A549 (cell line): ENCODE measurements at regions not wholly inside any gene's neighbourhood (a gene's known extent, or its start where the extent isn't known, plus 50 kb on each side); places are given as distances from the start of the nearest gene placed in this dataset.

ENCODE experiments used
- EHMT2 ChIP-seq: fragments of 200-600 bp; sonication (generic); IDR thresholded peaks from 2 replicates; pipeline ENCODE4 v1.6.1; 2016; ENCODE audit warnings: antibody characterized with exemption, low read depth, mild to moderate bottlenecking, moderate library complexity
- POLR2A ChIP-seq: IDR thresholded peaks from 2 replicates; pipeline ENCODE4 v1.6.1; 2012; ENCODE audit warnings: mild to moderate bottlenecking, low read length
- RAD21 ChIP-seq, 2 experiments: fragments of >200 bp in 1 of 2; sonication (Bioruptor Twin) in 1 of 2; formaldehyde crosslinking in 1 of 2; IDR thresholded peaks in 1 of 2; conservative IDR thresholded peaks in 1 of 2; 2 replicates in 1 of 2; 3 replicates in 1 of 2; pipeline ENCODE4 v1.6.1; 2012 to 2018; ENCODE audit warnings: inconsistent platforms in 1 of 2
- TF ChIP-seq, protein P1 (sequence below): fragments of 200-600 bp; sonication (generic); IDR thresholded peaks from 2 replicates; pipeline ENCODE4 v1.6.1; 2016; ENCODE audit warnings: antibody characterized with exemption, mild to moderate bottlenecking, moderate library complexity
- TF ChIP-seq, protein P2 (sequence below): fragments of >200 bp; sonication (Bioruptor Twin); formaldehyde crosslinking; IDR thresholded peaks from 3 replicates; pipeline ENCODE4 v1.5.1; 2016
- TF ChIP-seq, protein P3 (sequence below): IDR thresholded peaks from 2 replicates; pipeline ENCODE4 v1.6.1; 2012

DNA sequence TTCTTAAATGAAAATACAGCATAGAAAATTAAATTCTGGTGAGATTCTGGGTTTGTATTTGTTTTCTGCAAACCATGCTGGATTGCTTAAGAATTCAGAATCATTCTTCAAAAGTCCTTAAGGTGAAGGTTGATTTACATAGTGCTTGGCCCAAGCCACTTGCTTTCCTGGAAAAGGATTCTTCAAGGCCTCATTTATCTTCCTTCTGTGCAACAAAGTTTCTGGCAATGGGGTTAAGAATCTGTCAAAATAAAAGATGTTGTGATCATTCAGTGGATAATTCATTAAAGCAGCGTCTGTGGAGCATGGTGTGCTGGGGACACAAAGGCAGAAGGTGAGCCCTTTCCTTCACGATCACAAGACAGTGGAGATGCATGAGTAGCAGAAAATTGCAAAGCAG, 351.9 kb downstream of the GALR1 start:
- TF ChIP-seq POLR2A = no peak
- no peak for TF ChIP-seq EHMT2
- TF ChIP-seq, protein P1, sequence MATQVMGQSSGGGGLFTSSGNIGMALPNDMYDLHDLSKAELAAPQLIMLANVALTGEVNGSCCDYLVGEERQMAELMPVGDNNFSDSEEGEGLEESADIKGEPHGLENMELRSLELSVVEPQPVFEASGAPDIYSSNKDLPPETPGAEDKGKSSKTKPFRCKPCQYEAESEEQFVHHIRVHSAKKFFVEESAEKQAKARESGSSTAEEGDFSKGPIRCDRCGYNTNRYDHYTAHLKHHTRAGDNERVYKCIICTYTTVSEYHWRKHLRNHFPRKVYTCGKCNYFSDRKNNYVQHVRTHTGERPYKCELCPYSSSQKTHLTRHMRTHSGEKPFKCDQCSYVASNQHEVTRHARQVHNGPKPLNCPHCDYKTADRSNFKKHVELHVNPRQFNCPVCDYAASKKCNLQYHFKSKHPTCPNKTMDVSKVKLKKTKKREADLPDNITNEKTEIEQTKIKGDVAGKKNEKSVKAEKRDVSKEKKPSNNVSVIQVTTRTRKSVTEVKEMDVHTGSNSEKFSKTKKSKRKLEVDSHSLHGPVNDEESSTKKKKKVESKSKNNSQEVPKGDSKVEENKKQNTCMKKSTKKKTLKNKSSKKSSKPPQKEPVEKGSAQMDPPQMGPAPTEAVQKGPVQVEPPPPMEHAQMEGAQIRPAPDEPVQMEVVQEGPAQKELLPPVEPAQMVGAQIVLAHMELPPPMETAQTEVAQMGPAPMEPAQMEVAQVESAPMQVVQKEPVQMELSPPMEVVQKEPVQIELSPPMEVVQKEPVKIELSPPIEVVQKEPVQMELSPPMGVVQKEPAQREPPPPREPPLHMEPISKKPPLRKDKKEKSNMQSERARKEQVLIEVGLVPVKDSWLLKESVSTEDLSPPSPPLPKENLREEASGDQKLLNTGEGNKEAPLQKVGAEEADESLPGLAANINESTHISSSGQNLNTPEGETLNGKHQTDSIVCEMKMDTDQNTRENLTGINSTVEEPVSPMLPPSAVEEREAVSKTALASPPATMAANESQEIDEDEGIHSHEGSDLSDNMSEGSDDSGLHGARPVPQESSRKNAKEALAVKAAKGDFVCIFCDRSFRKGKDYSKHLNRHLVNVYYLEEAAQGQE = no peak
- TF ChIP-seq, protein P2, sequence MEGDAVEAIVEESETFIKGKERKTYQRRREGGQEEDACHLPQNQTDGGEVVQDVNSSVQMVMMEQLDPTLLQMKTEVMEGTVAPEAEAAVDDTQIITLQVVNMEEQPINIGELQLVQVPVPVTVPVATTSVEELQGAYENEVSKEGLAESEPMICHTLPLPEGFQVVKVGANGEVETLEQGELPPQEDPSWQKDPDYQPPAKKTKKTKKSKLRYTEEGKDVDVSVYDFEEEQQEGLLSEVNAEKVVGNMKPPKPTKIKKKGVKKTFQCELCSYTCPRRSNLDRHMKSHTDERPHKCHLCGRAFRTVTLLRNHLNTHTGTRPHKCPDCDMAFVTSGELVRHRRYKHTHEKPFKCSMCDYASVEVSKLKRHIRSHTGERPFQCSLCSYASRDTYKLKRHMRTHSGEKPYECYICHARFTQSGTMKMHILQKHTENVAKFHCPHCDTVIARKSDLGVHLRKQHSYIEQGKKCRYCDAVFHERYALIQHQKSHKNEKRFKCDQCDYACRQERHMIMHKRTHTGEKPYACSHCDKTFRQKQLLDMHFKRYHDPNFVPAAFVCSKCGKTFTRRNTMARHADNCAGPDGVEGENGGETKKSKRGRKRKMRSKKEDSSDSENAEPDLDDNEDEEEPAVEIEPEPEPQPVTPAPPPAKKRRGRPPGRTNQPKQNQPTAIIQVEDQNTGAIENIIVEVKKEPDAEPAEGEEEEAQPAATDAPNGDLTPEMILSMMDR = no peak
- TF ChIP-seq, protein P3, sequence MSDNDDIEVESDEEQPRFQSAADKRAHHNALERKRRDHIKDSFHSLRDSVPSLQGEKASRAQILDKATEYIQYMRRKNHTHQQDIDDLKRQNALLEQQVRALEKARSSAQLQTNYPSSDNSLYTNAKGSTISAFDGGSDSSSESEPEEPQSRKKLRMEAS = no peak
- TF ChIP-seq RAD21 (conservative IDR thresholded peaks at IDR 0.05 in 1 of 2, IDR thresholded peaks at IDR 0.05 in 1 of 2) = no peak
